Stimulated activated CD4-positive, alpha-beta T cell treated with anti-CD3 and anti-CD28 coated beads, TNF-alpha, amount 100 ng/mL, for 24 hours (primary cell): ENCODE measurements at regions not wholly inside any gene's neighbourhood (a gene's known extent, or its start where the extent isn't known, plus 50 kb on each side); places are given as distances from the start of the nearest gene placed in this dataset.
A peak's percentile ranks its signal among the peaks of the same experiment; 100 is the strongest.

ENCODE experiments used
- DNase-seq, 3 experiments: peaks; one replicate each; pipeline ENCODE4 v3.0.0-alpha.2; 2020; ENCODE audit warnings: low read depth in 3 of 3

GRCh38 chr4:38311495-38312126 is 351.4 kb downstream of the PTTG2 start:
- no peak for DNase-seq

DNA sequence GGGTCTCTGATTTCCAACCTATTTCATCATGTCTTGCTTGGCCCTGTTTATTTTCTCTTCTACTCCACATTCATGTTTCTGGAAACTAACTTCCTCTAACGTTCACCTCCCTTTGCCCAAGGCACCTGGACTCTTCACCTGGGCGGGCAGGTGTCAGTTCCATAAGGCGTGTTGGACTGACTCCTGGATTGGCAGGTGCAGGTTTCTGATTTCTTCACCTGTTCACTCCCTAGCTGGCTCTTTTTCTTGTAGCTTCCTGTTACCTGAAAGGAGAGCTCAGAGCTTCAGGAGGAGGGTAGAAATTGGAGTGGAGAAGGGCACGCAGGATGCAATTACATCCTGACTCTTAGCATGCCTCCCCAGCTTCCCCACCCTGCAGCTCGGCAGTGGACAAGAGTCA is 350.8 kb upstream of the KLF3 start:
- no peak for DNase-seq

- no peak for DNase-seq
Observed at GRCh38 chr4:38313999-38314561, 349.9 kb upstream of the KLF3 start.

DNA sequence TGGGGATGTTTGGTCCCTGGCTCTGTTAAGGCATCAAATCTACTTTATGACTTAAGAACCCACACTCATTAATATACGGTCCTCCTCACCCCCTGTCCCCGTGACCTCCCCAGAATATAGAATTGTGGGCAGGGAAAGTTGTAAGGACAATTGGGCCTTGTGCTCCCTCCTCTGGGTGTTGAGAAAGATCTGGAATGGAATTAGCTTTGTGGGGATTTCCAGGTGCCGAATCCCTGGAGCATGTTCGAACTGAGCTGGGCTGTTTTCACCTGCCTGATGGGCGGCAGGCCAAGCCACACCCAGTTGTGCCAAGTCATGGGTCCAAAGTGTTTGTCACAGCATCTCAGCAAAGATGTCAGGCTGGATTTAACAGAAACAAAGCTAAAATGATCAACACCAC is 349.3 kb upstream of the KLF3 start:
- no peak for DNase-seq

DNA sequence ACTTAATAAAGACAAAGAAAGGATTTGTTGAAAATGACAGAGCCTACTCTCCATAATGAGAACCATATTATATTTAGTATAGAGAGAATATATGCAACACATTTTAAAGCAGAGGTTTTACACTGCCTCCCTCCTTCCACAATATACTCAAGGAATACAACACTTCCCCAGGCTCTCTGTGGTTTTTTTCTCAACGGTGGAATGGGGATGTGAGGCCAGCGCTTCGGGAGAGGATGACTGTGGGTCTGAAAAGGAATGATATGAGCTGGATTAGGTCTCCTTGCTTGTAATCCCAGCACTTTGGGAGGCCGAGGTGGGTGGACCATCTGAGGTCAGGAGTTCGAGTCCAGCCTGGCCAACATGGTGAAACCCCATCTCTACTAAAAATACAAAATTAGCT is 348.7 kb upstream of the KLF3 start:
- DNase-seq, result no peak

GRCh38 chr4:38316045-38316444 is 348.0 kb upstream of the KLF3 start:
- no peak for DNase-seq

- DNase-seq, result no peak
Observed at GRCh38 chr4:38317041-38317674, 346.8 kb upstream of the KLF3 start.

- peak; percentile 34 to 66 (median 47) for DNase-seq
Observed at GRCh38 chr4:38318737-38319455, 345.1 kb upstream of the KLF3 start.

GRCh38 chr4:38319456-38320342 is 344.3 kb upstream of the KLF3 start:
- peak; percentile 82 to 93 (median 88) for DNase-seq

DNA sequence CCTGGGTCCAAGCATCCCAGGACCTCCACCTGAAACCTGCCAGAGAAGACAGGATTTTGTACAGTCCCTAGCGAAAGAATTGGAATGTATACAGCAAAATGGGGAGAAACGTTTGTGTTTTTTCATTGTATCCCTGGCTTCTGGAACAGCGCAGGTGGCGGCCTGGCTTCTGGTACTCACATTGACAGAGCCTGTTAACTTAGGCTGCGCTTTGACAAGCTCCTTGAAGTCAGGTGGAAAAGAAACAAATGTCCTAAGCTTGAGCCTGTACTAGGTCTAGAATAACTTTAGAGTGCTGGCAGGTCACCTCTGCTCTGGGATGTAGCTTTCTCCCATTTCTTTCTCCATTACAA is 343.7 kb upstream of the KLF3 start:
- no peak for DNase-seq

- no peak for DNase-seq
Observed at GRCh38 chr4:38320833-38321232, 343.2 kb upstream of the KLF3 start.

GRCh38 chr4:38322714-38323113 is 341.3 kb upstream of the KLF3 start:
- DNase-seq, result no peak

GRCh38 chr4:38323141-38323641 is 340.8 kb upstream of the KLF3 start:
- DNase-seq, result no peak

GRCh38 chr4:38324861-38325628 is 339.0 kb upstream of the KLF3 start:
- DNase-seq, result no peak

GRCh38 chr4:38325629-38325913 is 338.4 kb upstream of the KLF3 start:
- no peak for DNase-seq

- DNase-seq, result no peak
Observed at GRCh38 chr4:38326499-38326898, 337.5 kb upstream of the KLF3 start.

- no peak for DNase-seq
Observed at GRCh38 chr4:38327174-38327573, 336.8 kb upstream of the KLF3 start.

- DNase-seq, result no peak
Observed at GRCh38 chr4:38328989-38329729, 334.8 kb upstream of the KLF3 start.

DNA sequence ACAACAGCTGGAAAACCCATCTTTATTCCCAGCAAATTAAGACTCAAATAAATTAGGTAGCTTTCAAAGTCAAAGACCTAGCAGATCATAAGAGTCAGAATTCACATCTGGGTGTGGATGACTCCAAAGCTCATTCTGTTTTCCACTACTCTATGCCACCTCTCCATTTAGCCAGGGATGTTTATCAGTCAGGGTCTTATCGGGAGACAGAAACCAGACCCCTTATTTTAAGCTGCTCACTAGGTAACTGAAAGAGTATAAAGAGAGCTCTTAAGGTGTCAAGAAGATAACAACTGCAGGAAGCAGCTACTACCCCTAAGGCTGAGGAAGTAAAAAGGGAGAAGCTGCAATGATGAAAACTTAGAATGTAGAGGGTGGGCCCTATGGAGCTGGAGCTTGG is 333.7 kb upstream of the KLF3 start:
- DNase-seq, result no peak

DNA sequence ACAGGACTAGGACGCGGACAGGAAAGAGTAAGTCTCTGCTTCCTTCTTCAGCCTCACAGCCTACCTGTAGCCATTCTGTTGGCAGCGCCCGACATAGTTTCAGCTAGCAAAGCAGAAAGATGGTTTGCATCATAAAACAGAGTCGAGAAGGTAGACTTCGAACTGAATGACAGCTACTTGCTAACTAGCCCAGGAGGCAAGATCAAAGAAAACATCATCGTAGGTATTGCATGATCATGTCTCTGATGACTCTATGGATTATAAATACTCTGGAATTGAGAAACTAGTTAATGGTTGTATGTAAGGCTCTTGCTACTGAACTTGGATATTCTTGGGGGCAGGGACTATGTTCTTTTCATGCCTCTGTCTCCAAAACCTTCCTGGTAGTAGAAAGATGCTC is 333.1 kb upstream of the KLF3 start:
- no peak for DNase-seq

DNA sequence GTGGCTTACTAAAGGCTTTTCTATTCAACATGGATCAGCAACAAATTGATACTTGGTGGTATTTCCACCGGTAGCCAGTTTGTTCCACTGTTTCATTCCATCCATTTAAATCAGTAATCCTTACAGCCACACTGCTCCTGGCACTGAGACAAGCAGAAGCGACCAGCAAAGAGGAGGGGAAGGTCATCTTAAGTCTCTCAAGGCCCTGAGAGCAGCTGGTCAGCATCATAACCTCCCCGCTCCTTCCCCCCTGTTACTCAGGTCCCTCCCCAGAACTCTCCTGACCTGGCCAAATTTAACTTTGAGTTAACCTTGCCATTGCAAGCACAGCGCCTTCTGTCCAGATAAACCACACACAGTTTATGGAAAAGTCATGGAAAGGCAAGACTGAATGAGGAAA is 331.3 kb upstream of the KLF3 start:
- DNase-seq, result no peak
